Transverse colon (tissue), 3 donors: ENCODE measurements at regions not wholly inside any gene's neighbourhood (a gene's known extent, or its start where the extent isn't known, plus 50 kb on each side); places are given as distances from the start of the nearest gene placed in this dataset.

Source experiments
- POLR2A ChIP-seq: fragments of 450-650 bp; IDR thresholded peaks from one replicate; pipeline ENCODE4 v1.6.1; 2016; ENCODE audit warnings: antibody characterized with exemption, mild to moderate bottlenecking, moderate library complexity
- TF ChIP-seq, protein P1 (sequence below), 5 experiments: fragments of 200-600 bp in 3 of 5; fragments of 450-650 bp in 2 of 5; sonication (generic) in 3 of 5; IDR thresholded peaks; 1 replicate in 2 of 5; 2 replicates in 3 of 5; pipeline ENCODE4 v1.5.1; 2016 to 2017; ENCODE audit warnings: antibody characterized with exemption in 5 of 5, inconsistent platforms in 3 of 5, mild to moderate bottlenecking in 2 of 5, moderate library complexity in 1 of 5

DNA sequence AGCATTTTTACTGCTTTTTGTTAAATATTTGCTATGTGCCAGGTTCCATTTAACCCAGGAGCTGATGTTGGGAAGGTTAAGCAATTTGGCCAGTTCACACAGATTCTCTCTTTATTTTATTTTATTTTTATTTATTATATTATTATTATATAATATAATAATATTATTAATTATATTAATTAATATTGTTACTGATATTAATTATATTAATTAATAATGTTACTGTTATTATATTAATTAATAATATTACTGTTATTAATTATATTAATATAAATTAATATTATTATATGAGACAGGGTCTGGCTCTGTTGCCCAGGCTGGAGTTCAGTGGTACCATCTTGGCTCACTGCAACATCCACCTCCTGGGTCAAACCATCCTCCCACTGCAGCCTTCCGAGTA is 593.0 kb upstream of the SGCD start:
- no peak for TF ChIP-seq POLR2A
- TF ChIP-seq, protein P1, sequence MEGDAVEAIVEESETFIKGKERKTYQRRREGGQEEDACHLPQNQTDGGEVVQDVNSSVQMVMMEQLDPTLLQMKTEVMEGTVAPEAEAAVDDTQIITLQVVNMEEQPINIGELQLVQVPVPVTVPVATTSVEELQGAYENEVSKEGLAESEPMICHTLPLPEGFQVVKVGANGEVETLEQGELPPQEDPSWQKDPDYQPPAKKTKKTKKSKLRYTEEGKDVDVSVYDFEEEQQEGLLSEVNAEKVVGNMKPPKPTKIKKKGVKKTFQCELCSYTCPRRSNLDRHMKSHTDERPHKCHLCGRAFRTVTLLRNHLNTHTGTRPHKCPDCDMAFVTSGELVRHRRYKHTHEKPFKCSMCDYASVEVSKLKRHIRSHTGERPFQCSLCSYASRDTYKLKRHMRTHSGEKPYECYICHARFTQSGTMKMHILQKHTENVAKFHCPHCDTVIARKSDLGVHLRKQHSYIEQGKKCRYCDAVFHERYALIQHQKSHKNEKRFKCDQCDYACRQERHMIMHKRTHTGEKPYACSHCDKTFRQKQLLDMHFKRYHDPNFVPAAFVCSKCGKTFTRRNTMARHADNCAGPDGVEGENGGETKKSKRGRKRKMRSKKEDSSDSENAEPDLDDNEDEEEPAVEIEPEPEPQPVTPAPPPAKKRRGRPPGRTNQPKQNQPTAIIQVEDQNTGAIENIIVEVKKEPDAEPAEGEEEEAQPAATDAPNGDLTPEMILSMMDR (IDR thresholded peaks at IDR 0.05) = no peak
